Liver (tissue), 8 donors: ENCODE measurements at regions not wholly inside any gene's neighbourhood (a gene's known extent, or its start where the extent isn't known, plus 50 kb on each side); places are given as distances from the start of the nearest gene placed in this dataset.

Experiments used
- DNase-seq: peaks from one replicate; pipeline ENCODE4 v3.0.0-alpha.2; 2017; ENCODE audit warnings: low spot score
- H3K27ac ChIP-seq, 2 donors: one replicate each; pipeline ENCODE4 v1.7.0; 2013; ENCODE audit warnings: inconsistent platforms in 2 of 2, low read length in 2 of 2, control low read depth in 1 of 2, low read depth in 1 of 2, mild to moderate bottlenecking in 1 of 2
- H3K27me3 ChIP-seq, 4 donors: one replicate each; pipeline versions ENCODE4 v1.6.1 to v1.7.0; 2013; ENCODE audit warnings: low read length in 3 of 4, inconsistent platforms in 1 of 4, mild to moderate bottlenecking in 1 of 4, moderate library complexity in 1 of 4; ENCODE audit not compliant: control insufficient read depth in 4 of 4, insufficient read depth in 4 of 4
- H3K36me3 ChIP-seq, 4 donors: one replicate each; pipeline versions ENCODE4 v1.6.1 to v1.7.0; 2013; ENCODE audit warnings: low read length in 3 of 4, mild to moderate bottlenecking in 3 of 4, low read depth in 1 of 4, moderate library complexity in 1 of 4; ENCODE audit not compliant: control insufficient read depth in 4 of 4, insufficient read depth in 3 of 4
- H3K4me1 ChIP-seq, 4 donors: one replicate each; pipeline versions ENCODE4 v1.6.1 to v1.7.0; 2013; ENCODE audit warnings: low read length in 3 of 4, mild to moderate bottlenecking in 3 of 4, moderate library complexity in 1 of 4; ENCODE audit not compliant: control insufficient read depth in 4 of 4, insufficient read depth in 4 of 4
- H3K4me3 ChIP-seq, 3 donors: one replicate each; pipeline versions ENCODE4 v1.6.1 to v1.7.0; 2013; ENCODE audit warnings: low read length in 3 of 3, control low read depth in 1 of 3, low read depth in 1 of 3, mild to moderate bottlenecking in 1 of 3
- H3K9ac ChIP-seq, 2 donors: one replicate each; pipeline ENCODE4 v1.7.0; 2013; ENCODE audit warnings: low read length in 2 of 2, mild to moderate bottlenecking in 2 of 2, moderate library complexity in 2 of 2, control low read depth in 1 of 2, low read depth in 1 of 2
- H3K9me3 ChIP-seq, 4 donors: one replicate each; pipeline versions ENCODE4 v1.6.1 to v1.7.0; 2013; ENCODE audit warnings: low read length in 3 of 4; ENCODE audit not compliant: control insufficient read depth in 4 of 4
- CTCF ChIP-seq: fragments of 150-350 bp; IDR thresholded peaks from 2 replicates; pipeline ENCODE4 v1.5.1; 2017; ENCODE audit warnings: improper control_type of control experiment, low read depth, low read length; ENCODE audit not compliant: missing input control
- FOXA1 ChIP-seq: IDR thresholded peaks from 2 replicates; pipeline ENCODE4 v1.6.1; 2016; ENCODE audit warnings: antibody characterized with exemption
- FOXA2 ChIP-seq: IDR thresholded peaks from 2 replicates; pipeline ENCODE4 v1.6.1; 2016; ENCODE audit warnings: antibody characterized with exemption
- HNF4A ChIP-seq, 2 donors: conservative IDR thresholded peaks; 2 replicates each; pipeline ENCODE4 v1.6.1; 2016; ENCODE audit warnings: antibody characterized with exemption in 2 of 2, mild to moderate bottlenecking in 2 of 2
- HNF4G ChIP-seq: IDR thresholded peaks from 2 replicates; pipeline ENCODE4 v1.6.1; 2016; ENCODE audit warnings: antibody characterized with exemption
- JUND ChIP-seq, 2 donors: IDR thresholded peaks; 2 replicates each; pipeline ENCODE4 v1.6.1; 2016; ENCODE audit warnings: antibody characterized with exemption in 2 of 2
- NR2F2 ChIP-seq: IDR thresholded peaks from 2 replicates; pipeline ENCODE4 v1.6.1; 2016; ENCODE audit warnings: antibody characterized with exemption
- RAD21 ChIP-seq, 2 donors: IDR thresholded peaks; 2 replicates each; pipeline ENCODE4 v1.6.1; 2016; ENCODE audit warnings: antibody characterized with exemption in 2 of 2, mild to moderate bottlenecking in 2 of 2
- REST ChIP-seq: IDR thresholded peaks from 2 replicates; pipeline ENCODE4 v1.6.1; 2016; ENCODE audit warnings: antibody characterized with exemption, mild to moderate bottlenecking
- RXRA ChIP-seq, 2 donors: IDR thresholded peaks; 2 replicates each; pipeline ENCODE4 v1.6.1; 2017 to 2018; ENCODE audit warnings: antibody characterized with exemption in 2 of 2, mild to moderate bottlenecking in 1 of 2
- TAF1 ChIP-seq: conservative IDR thresholded peaks from 2 replicates; pipeline ENCODE4 v1.6.1; 2016; ENCODE audit warnings: antibody characterized with exemption, mild to moderate bottlenecking
- YY1 ChIP-seq: IDR thresholded peaks from 2 replicates; pipeline ENCODE4 v1.6.1; 2016; ENCODE audit warnings: antibody characterized with exemption, mild to moderate bottlenecking
- WGBS: extraction: QIAGEN DNeasy Blood & Tissue Kit; methylation state at CpG from one replicate; pipeline ENCODE4 v1.1.7; 2013; 5-methylcytosine and 5-hydroxymethylcytosine counted together
- TF ChIP-seq, protein P1 (sequence below): IDR thresholded peaks from 2 replicates; pipeline ENCODE4 v1.6.1; 2016; ENCODE audit warnings: antibody characterized with exemption
- TF ChIP-seq, protein P2 (sequence below): IDR thresholded peaks from 2 replicates; pipeline ENCODE4 v1.6.1; 2016; ENCODE audit warnings: antibody characterized with exemption
- donor health status: healthy.
- donor health status: healthy.
- donor health status: healthy.
- donor health status: healthy.
- donor health status: healthy.

DNA sequence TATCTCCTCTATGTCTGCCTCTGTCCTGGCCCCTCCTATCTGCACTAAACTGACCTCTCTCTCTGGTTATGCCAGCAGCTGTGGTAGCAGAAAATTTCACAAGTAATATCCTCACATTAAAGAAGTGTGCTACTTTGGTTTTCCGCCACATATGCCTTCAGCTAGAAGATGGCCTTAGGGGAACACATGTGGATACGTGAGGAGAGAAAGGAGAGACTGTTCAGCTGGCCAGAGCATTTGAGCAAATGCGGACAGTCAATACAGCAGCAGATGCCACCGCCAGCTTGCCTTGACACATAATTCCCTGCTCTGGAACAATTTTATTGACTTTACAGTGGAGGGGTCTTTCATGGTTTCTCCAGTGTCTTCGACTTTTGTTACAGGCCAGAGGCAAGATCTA lies 434.6 kb downstream of the TAF11L14 start:
- Histone ChIP-seq H3K4me3 (no peak overlapping the region), H3K9me3 (no peaks in the 10 kb centered on the region), H3K36me3 (no peaks in the 10 kb centered on the region), H3K27me3 (no peaks in the 10 kb centered on the region), H3K4me1 (no peaks in the 10 kb centered on the region), H3K9ac (no peak overlapping the region), H3K27ac (no peak overlapping the region)
- WGBS = 86% methylated on average over 5 of the region's 5 CpGs
- no peak for TF ChIP-seq RAD21 (IDR thresholded peaks at IDR 0.05)
- TF ChIP-seq NR2F2 = no peak
- no peak for TF ChIP-seq TAF1
- TF ChIP-seq HNF4A (conservative IDR thresholded peaks at IDR 0.05) = no peak
- no peak for TF ChIP-seq HNF4G
- TF ChIP-seq REST = no peak
- TF ChIP-seq FOXA2 = no peak
- TF ChIP-seq, protein P1, sequence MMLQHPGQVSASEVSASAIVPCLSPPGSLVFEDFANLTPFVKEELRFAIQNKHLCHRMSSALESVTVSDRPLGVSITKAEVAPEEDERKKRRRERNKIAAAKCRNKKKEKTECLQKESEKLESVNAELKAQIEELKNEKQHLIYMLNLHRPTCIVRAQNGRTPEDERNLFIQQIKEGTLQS = no peak
- no peak for TF ChIP-seq RXRA (IDR thresholded peaks at IDR 0.05)
- no peak for TF ChIP-seq JUND (IDR thresholded peaks at IDR 0.05)
- TF ChIP-seq FOXA1 = no peak
- TF ChIP-seq, protein P2, sequence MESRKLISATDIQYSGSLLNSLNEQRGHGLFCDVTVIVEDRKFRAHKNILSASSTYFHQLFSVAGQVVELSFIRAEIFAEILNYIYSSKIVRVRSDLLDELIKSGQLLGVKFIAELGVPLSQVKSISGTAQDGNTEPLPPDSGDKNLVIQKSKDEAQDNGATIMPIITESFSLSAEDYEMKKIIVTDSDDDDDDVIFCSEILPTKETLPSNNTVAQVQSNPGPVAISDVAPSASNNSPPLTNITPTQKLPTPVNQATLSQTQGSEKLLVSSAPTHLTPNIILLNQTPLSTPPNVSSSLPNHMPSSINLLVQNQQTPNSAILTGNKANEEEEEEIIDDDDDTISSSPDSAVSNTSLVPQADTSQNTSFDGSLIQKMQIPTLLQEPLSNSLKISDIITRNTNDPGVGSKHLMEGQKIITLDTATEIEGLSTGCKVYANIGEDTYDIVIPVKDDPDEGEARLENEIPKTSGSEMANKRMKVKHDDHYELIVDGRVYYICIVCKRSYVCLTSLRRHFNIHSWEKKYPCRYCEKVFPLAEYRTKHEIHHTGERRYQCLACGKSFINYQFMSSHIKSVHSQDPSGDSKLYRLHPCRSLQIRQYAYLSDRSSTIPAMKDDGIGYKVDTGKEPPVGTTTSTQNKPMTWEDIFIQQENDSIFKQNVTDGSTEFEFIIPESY = no peak
- TF ChIP-seq YY1 = no peak
- TF ChIP-seq CTCF = no peak
- DNase-seq = no peak

DNA sequence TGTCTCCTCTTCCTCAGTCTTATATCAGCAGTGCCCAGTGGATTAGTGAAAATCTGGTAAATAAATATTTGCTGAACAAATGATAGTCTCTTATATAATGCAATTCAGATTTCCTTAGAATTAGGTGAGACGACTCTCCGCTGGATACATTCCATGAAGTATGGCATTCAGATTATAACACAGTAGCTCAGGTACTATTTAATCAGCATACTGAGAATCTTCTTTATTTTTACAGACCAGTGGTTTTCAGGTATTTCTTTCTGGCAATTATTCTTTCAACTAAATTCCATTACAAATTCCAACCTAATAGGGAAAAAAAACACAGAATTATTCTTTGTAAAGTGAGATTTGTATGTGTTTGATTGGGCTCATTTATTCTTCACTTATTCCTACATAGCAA lies 435.5 kb downstream of the TAF11L14 start:
- H3K36me3 ChIP-seq = no peaks in the 10 kb centered on the region

More for the DNA sequence above, 435.5 kb downstream of the TAF11L14 start:
- no peaks in the 10 kb centered on the region for H3K4me1 ChIP-seq
- no peak overlapping the region for H3K27ac ChIP-seq
- DNase-seq = no peak
- no peaks in the 10 kb centered on the region for H3K27me3 ChIP-seq
- no peak overlapping the region for H3K4me3 ChIP-seq
- TF ChIP-seq TAF1 = no peak
- no peak overlapping the region for H3K9ac ChIP-seq
- 83% methylated on average over 2 of the region's 2 CpGs for WGBS
- no peaks in the 10 kb centered on the region for H3K9me3 ChIP-seq
